H9 (cell line): ENCODE measurements at regions not wholly inside any gene's neighbourhood (a gene's known extent, or its start where the extent isn't known, plus 50 kb on each side); places are given as distances from the start of the nearest gene placed in this dataset.
A peak's percentile ranks its signal among the peaks of the same experiment; 100 is the strongest.

Experiments
- DNase-seq: peaks from one replicate; pipeline ENCODE4 v3.0.0-alpha.2; 2017
- H2AFZ ChIP-seq: one replicate; pipeline ENCODE4 v1.6.1; 2013; ENCODE audit warnings: mild to moderate bottlenecking, low read length, control low read depth, moderate library complexity
- H2AK5ac ChIP-seq: 2 replicates; pipeline ENCODE4 v1.6.1; 2013; ENCODE audit warnings: low read length, control low read depth, mixed read lengths; ENCODE audit not compliant: insufficient read length
- H2BK120ac ChIP-seq: one replicate; pipeline ENCODE4 v1.6.1; 2013; ENCODE audit warnings: low read depth, mild to moderate bottlenecking, low read length, control low read depth, inconsistent platforms; ENCODE audit not compliant: poor library complexity, severe bottlenecking
- H2BK12ac ChIP-seq: 2 replicates; pipeline ENCODE4 v1.6.1; 2013; ENCODE audit warnings: low read length, control low read depth, mixed read lengths, low read depth; ENCODE audit not compliant: insufficient read length
- H2BK15ac ChIP-seq: 2 replicates; pipeline ENCODE4 v1.6.1; 2013; ENCODE audit warnings: low read depth, low read length, control low read depth
- H2BK20ac ChIP-seq: one replicate; pipeline ENCODE4 v1.6.1; 2013; ENCODE audit warnings: low read depth, mild to moderate bottlenecking, low read length, control low read depth, inconsistent platforms; ENCODE audit not compliant: poor library complexity, severe bottlenecking
- H2BK5ac ChIP-seq: 2 replicates; pipeline ENCODE4 v1.6.1; 2013; ENCODE audit warnings: low read length, control low read depth, mixed read lengths; ENCODE audit not compliant: insufficient read length
- H3K14ac ChIP-seq: 2 replicates; pipeline ENCODE4 v1.6.1; 2013; ENCODE audit warnings: low read length, control low read depth; ENCODE audit not compliant: insufficient read depth
- H3K18ac ChIP-seq: 2 replicates; pipeline ENCODE4 v1.6.1; 2013; ENCODE audit warnings: low read depth, mild to moderate bottlenecking, mixed read lengths, low read length, control low read depth; ENCODE audit not compliant: insufficient read length
- H3K23ac ChIP-seq: 2 replicates; pipeline ENCODE4 v1.6.1; 2013; ENCODE audit warnings: low read length, control low read depth, mixed read lengths, low read depth; ENCODE audit not compliant: insufficient read length
- H3K23me2 ChIP-seq: 2 replicates; pipeline ENCODE4 v1.6.1; 2013; ENCODE audit warnings: low read depth, mild to moderate bottlenecking, mixed read lengths, low read length, control low read depth; ENCODE audit not compliant: insufficient read length, poor library complexity, severe bottlenecking
- H3K27ac ChIP-seq: 2 replicates; pipeline ENCODE4 v1.5.1; 2013; ENCODE audit warnings: low read length, control low read depth, mixed read lengths, low read depth; ENCODE audit not compliant: insufficient read length
- H3K27me3 ChIP-seq: 2 replicates; pipeline ENCODE4 v1.6.1; 2013; ENCODE audit warnings: low read length, control low read depth, inconsistent platforms; ENCODE audit not compliant: insufficient read depth
- H3K4ac ChIP-seq: 2 replicates; pipeline ENCODE4 v1.6.1; 2013; ENCODE audit warnings: low read depth, mild to moderate bottlenecking, control low read depth, inconsistent platforms, low read length, moderate library complexity
- H3K4me1 ChIP-seq: 2 replicates; pipeline ENCODE4 v1.6.1; 2013; ENCODE audit warnings: low read length, control low read depth, inconsistent platforms; ENCODE audit not compliant: insufficient read depth
- H3K4me2 ChIP-seq: 2 replicates; pipeline ENCODE4 v1.6.1; 2013; ENCODE audit warnings: low read length, control low read depth, mixed read lengths; ENCODE audit not compliant: insufficient read length, insufficient read depth
- H3K56ac ChIP-seq: 2 replicates; pipeline ENCODE4 v1.6.1; 2013; ENCODE audit warnings: low read depth, mild to moderate bottlenecking, mixed read lengths, low read length, control low read depth; ENCODE audit not compliant: insufficient read length
- H3K79me1 ChIP-seq: 2 replicates; pipeline ENCODE4 v1.6.1; 2013; ENCODE audit warnings: low read depth, mild to moderate bottlenecking, moderate library complexity, low read length, control low read depth, inconsistent platforms; ENCODE audit not compliant: insufficient read depth, poor library complexity, severe bottlenecking
- H3K79me2 ChIP-seq: 2 replicates; pipeline ENCODE4 v1.6.1; 2013; ENCODE audit warnings: low read length, control low read depth, inconsistent platforms; ENCODE audit not compliant: insufficient read depth
- H3K9ac ChIP-seq: 2 replicates; pipeline ENCODE4 v1.6.1; 2013; ENCODE audit warnings: low read length, control low read depth, mixed read lengths; ENCODE audit not compliant: insufficient read length; ENCODE audit errors: extremely low read depth
- H3K9me3 ChIP-seq: one replicate; pipeline ENCODE4 v1.6.1; 2013; ENCODE audit warnings: low read depth, low read length, inconsistent platforms; ENCODE audit not compliant: control insufficient read depth
- H3T11ph ChIP-seq: one replicate; pipeline ENCODE4 v1.6.1; 2013; ENCODE audit warnings: mild to moderate bottlenecking, low read length, control low read depth, inconsistent platforms
- H4K20me1 ChIP-seq: one replicate; pipeline ENCODE4 v1.6.1; 2013; ENCODE audit not compliant: control insufficient read depth, insufficient read length, insufficient read depth
- H4K5ac ChIP-seq: 2 replicates; pipeline ENCODE4 v1.6.1; 2013; ENCODE audit warnings: low read depth, mild to moderate bottlenecking, mixed read lengths, low read length, control low read depth; ENCODE audit not compliant: insufficient read length
- H4K8ac ChIP-seq: replicated peaks from 2 replicates; pipeline ENCODE4 v1.6.1; 2013; ENCODE audit warnings: low read length, control low read depth, mixed read lengths, low read depth; ENCODE audit not compliant: insufficient read length
- H4K91ac ChIP-seq: 2 replicates; pipeline ENCODE4 v1.6.1; 2013; ENCODE audit warnings: low read depth, mild to moderate bottlenecking, moderate library complexity, mixed read lengths, low read length, control low read depth; ENCODE audit not compliant: insufficient read length
- H3K27ac Mint-ChIP-seq, 3 experiments: 2 replicates in 2 of 3; 3 replicates in 1 of 3; pipeline ENCODE4 v1.8.0; 2020 to 2021; ENCODE audit warnings: mixed read lengths in 3 of 3, mild to moderate bottlenecking in 1 of 3, moderate library complexity in 1 of 3
- H3K27me3 Mint-ChIP-seq: 2 replicates; pipeline ENCODE4 v1.8.0; 2021; ENCODE audit warnings: low read depth, mild to moderate bottlenecking, moderate library complexity, mixed read lengths
- H3K36me3 Mint-ChIP-seq, 3 experiments: 2 replicates in 2 of 3; 3 replicates in 1 of 3; pipeline ENCODE4 v1.8.0; 2020 to 2021; ENCODE audit warnings: low read depth in 3 of 3, mixed read lengths in 3 of 3; ENCODE audit not compliant: insufficient read depth in 1 of 3
- H3K4me1 Mint-ChIP-seq, 2 experiments: 2 replicates each; pipeline ENCODE4 v1.8.0; 2020; ENCODE audit warnings: mixed read lengths in 2 of 2
- H3K4me3 Mint-ChIP-seq, 2 experiments: 2 replicates in 1 of 2; 3 replicates in 1 of 2; pipeline ENCODE4 v1.8.0; 2020 to 2021; ENCODE audit warnings: mild to moderate bottlenecking in 2 of 2, mixed read lengths in 2 of 2, moderate library complexity in 1 of 2
- H3K9me3 Mint-ChIP-seq, 2 experiments: 2 replicates in 1 of 2; 3 replicates in 1 of 2; pipeline ENCODE4 v1.8.0; 2020; ENCODE audit warnings: mild to moderate bottlenecking in 2 of 2, mixed read lengths in 2 of 2, moderate library complexity in 1 of 2
- WGBS: extraction: QIAGEN DNeasy Blood & Tissue Kit; methylation state at CpG from one replicate; pipeline ENCODE4 v1.1.7; 2013; ENCODE audit warnings: missing lambda C conversion rate, low lambda C conversion rate, mixed read lengths; ENCODE audit not compliant: insufficient read length; ENCODE audit errors: extremely low coverage; 5-methylcytosine and 5-hydroxymethylcytosine counted together
- TF ChIP-seq, protein P1 (sequence below): fragments of 200-600 bp; sonication (generic); conservative IDR thresholded peaks from 3 replicates; pipeline ENCODE4 v1.8.0; 2021; ENCODE audit warnings: antibody characterized with exemption, mild to moderate bottlenecking

DNA sequence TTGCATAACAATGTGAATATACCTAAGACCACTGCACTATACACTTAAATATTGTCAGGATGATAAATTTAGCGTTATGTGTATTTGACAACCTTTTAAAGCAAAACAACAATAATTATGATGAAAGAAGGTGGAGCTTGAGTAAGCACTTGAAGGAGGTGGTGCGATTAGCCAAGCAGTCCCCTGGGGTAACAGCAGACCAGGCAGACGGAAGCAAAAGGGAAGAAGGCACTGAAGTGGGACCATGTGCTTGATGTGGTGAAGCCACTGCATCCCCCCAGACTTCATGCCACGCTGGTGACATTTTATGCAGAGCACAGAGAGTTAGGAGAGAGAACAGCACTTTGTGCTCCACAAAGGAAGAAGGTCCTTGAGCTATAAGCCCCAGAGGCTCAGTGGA lies 58.3 kb upstream of the ZNF507 start:
- H2AFZ ChIP-seq, result no peak overlapping the region
- Mint-ChIP-seq H3K4me1 (peaks cover 2 to 11% of the 10 kb centered on the region in 2 experiments; a peak in 1 of 4 replicates), H3K27me3 (no peaks in the 10 kb centered on the region; the same call in 1 of the 2 replicates), H3K4me3 (no peak overlapping the region), H3K36me3 (no peaks in the 10 kb centered on the region), H3K9me3 (no peaks in the 10 kb centered on the region), H3K27ac (0 out of 7 replicates have a peak overlapping the region, but pooled peaks of 1 of the 3 experiments have one; percentile 44)
- H3K79me2 ChIP-seq, result no peaks in the 10 kb centered on the region
- H2BK20ac ChIP-seq, result no peak overlapping the region
- no peak overlapping the region for H4K91ac ChIP-seq
- no peak overlapping the region for H3K18ac ChIP-seq
- H2BK5ac ChIP-seq, result no peak overlapping the region
- H2BK12ac ChIP-seq, result no peak overlapping the region
- H3K4me1 ChIP-seq, result no peaks in the 10 kb centered on the region
- H3K56ac ChIP-seq, result no peak overlapping the region
- no peak overlapping the region for H3K4ac ChIP-seq
- no peaks in the 10 kb centered on the region for H3K27me3 ChIP-seq
- no peaks in the 10 kb centered on the region for H3K9me3 ChIP-seq
- no peak overlapping the region for H3K27ac ChIP-seq
- no peaks in the 10 kb centered on the region for H4K20me1 ChIP-seq
- DNase-seq, result no peak
- no CpG with 5 or more reads among the region's 4 CpGs for WGBS
- no peak overlapping the region for H3K4me2 ChIP-seq
- H3T11ph ChIP-seq, result no peak overlapping the region
- H4K8ac ChIP-seq, result no peak overlapping the region
- no peak overlapping the region for H2AK5ac ChIP-seq
- no peak overlapping the region for H2BK120ac ChIP-seq
- no peak overlapping the region for H3K9ac ChIP-seq
- no peak overlapping the region for H4K5ac ChIP-seq
- H3K23ac ChIP-seq, result no peak overlapping the region
- TF ChIP-seq, protein P1, sequence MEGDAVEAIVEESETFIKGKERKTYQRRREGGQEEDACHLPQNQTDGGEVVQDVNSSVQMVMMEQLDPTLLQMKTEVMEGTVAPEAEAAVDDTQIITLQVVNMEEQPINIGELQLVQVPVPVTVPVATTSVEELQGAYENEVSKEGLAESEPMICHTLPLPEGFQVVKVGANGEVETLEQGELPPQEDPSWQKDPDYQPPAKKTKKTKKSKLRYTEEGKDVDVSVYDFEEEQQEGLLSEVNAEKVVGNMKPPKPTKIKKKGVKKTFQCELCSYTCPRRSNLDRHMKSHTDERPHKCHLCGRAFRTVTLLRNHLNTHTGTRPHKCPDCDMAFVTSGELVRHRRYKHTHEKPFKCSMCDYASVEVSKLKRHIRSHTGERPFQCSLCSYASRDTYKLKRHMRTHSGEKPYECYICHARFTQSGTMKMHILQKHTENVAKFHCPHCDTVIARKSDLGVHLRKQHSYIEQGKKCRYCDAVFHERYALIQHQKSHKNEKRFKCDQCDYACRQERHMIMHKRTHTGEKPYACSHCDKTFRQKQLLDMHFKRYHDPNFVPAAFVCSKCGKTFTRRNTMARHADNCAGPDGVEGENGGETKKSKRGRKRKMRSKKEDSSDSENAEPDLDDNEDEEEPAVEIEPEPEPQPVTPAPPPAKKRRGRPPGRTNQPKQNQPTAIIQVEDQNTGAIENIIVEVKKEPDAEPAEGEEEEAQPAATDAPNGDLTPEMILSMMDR, result no peak
- H3K23me2 ChIP-seq, result no peaks in the 10 kb centered on the region
- no peak overlapping the region for H2BK15ac ChIP-seq
- no peaks in the 10 kb centered on the region for H3K79me1 ChIP-seq
- no peak overlapping the region for H3K14ac ChIP-seq
